Heart left ventricle (tissue), 16 donors: ENCODE measurements at regions not wholly inside any gene's neighbourhood (a gene's known extent, or its start where the extent isn't known, plus 50 kb on each side); places are given as distances from the start of the nearest gene placed in this dataset.
"Not testable (repeated sequence)": the region's sequence is repeated elsewhere in the genome, so short reads cannot be mapped to it uniquely, and the experiment has no call there.

ENCODE experiments used
- ATAC-seq, 4 donors: fragments of 200-7000 bp; cut with Tn5 transposase; one replicate each; pipeline ENCODE4 v1.9.1; 2020 to 2022; ENCODE audit warnings: moderate library complexity in 4 of 4, mild to moderate bottlenecking in 3 of 4, moderate number of reproducible peaks in 1 of 4
- DNase-seq, 5 donors: peaks; one replicate each; pipeline ENCODE4 v3.0.0-alpha.2; 2020
- H3K27ac ChIP-seq, 12 donors: fragments of 200-600 bp; sonication (generic) in 4 of 12; one replicate each; pipeline versions ENCODE4 v1.5.0 to v1.8.0; 2016 to 2022; ENCODE audit warnings: mild to moderate bottlenecking in 2 of 12
- H3K27me3 ChIP-seq, 9 donors: fragments of 200-600 bp; sonication (generic) in 2 of 9; one replicate each; pipeline versions ENCODE4 v1.5.1 to v1.8.0; 2016 to 2022; ENCODE audit warnings: mild to moderate bottlenecking in 3 of 9
- H3K36me3 ChIP-seq, 9 donors: fragments of 200-600 bp; sonication (generic) in 2 of 9; one replicate each; pipeline versions ENCODE4 v1.5.0 to v1.8.0; 2018 to 2022; ENCODE audit warnings: mild to moderate bottlenecking in 2 of 9
- H3K4me1 ChIP-seq, 12 donors: fragments of 200-600 bp; sonication (generic) in 4 of 12; one replicate each; pipeline versions ENCODE4 v1.5.0 to v1.8.0; 2016 to 2022; ENCODE audit warnings: mild to moderate bottlenecking in 3 of 12
- H3K4me3 ChIP-seq, 12 donors: fragments of 200-600 bp; sonication (generic) in 4 of 12; one replicate each; pipeline versions ENCODE4 v1.5.0 to v1.8.0; 2017 to 2022; ENCODE audit warnings: mild to moderate bottlenecking in 9 of 12, moderate library complexity in 4 of 12
- H3K9me3 ChIP-seq, 12 donors: fragments of 200-600 bp; sonication (generic) in 4 of 12; one replicate each; pipeline versions ENCODE4 v1.5.0 to v1.8.0; 2016 to 2022; ENCODE audit warnings: mild to moderate bottlenecking in 1 of 12
- POLR2A ChIP-seq, 2 donors: fragments of 450-650 bp; IDR thresholded peaks; one replicate each; pipeline ENCODE4 v1.6.1; 2017; ENCODE audit warnings: antibody characterized with exemption in 2 of 2, mild to moderate bottlenecking in 2 of 2, moderate library complexity in 2 of 2
- WGBS, 4 donors: extraction: QIAGEN DNeasy Blood & Tissue Kit in 2 of 4; methylation state at CpG; one replicate each; pipeline versions ENCODE4 v1.1.5 to v1.1.7; 2013 to 2018; 5-methylcytosine and 5-hydroxymethylcytosine counted together
- intact Hi-C, 10 donors: fragments of 100-400 bp; cut with DNase I; formaldehyde crosslinking; loops; one replicate each; pipeline versions ENCODE4 v1.11.1 to v1.14.2; 2022
- TF ChIP-seq, protein P1 (sequence below), 12 donors: fragments of 200-600 bp; sonication (generic) in 4 of 12; IDR thresholded peaks; one replicate each; pipeline versions ENCODE4 v1.5.0 to v1.8.0; 2018 to 2022; ENCODE audit warnings: antibody characterized with exemption in 12 of 12, mild to moderate bottlenecking in 5 of 12
- donor health status: ischemic (EF 13 %, LVEDD 7.1; RV severe dilation, severe dysfunction).
- donor health status: healthy with polysubstance abuse.
- donor health status: DM: no; HTN: yes; CAD: no.
- donor health status: DM: no; HTN: no; CAD: no.
- donor health status: ischemic (EF 25% LVEDD 6.9; RV normal size, moderate dysfunction).
- donor health status: ischemic (EF 25% LVEDD 5.7; RV mildly dilated, moderate dysfunction).
- donor health status: healthy.
- donor health status: DM: yes; HTN: yes; CAD: no.
- donor health status: ischemic (EF 35%, LVEDD 5.7; RV mildly dilated, moderate dysfunction).
- donor health status: nonischemic (EF 11% LVEDD 7.7; RV severe dilation, severe dysfunction).
- donor health status: DM: yes; HTN: yes; CAD: no.
- donor health status: PGD.
- donor health status: ischemic (EF 29% LVEDD 5.4; RV normal size, mild dysfunction).
- donor health status: nonischemic (EF 23%, LVEDD 6.1; RV moderate dilation, normal function).

GRCh38 chr13:24616514-24616913 lies 63.7 kb upstream of the ATP12A start:
- peaks cover 0 to 13% (median 0%) of the 10 kb centered on the region in 12 donors for H3K4me1 ChIP-seq
- H3K27me3 ChIP-seq: no peaks in the 10 kb centered on the region
- H3K27ac ChIP-seq: no peak overlapping the region
- TF ChIP-seq, protein P1, sequence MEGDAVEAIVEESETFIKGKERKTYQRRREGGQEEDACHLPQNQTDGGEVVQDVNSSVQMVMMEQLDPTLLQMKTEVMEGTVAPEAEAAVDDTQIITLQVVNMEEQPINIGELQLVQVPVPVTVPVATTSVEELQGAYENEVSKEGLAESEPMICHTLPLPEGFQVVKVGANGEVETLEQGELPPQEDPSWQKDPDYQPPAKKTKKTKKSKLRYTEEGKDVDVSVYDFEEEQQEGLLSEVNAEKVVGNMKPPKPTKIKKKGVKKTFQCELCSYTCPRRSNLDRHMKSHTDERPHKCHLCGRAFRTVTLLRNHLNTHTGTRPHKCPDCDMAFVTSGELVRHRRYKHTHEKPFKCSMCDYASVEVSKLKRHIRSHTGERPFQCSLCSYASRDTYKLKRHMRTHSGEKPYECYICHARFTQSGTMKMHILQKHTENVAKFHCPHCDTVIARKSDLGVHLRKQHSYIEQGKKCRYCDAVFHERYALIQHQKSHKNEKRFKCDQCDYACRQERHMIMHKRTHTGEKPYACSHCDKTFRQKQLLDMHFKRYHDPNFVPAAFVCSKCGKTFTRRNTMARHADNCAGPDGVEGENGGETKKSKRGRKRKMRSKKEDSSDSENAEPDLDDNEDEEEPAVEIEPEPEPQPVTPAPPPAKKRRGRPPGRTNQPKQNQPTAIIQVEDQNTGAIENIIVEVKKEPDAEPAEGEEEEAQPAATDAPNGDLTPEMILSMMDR (IDR thresholded peaks at IDR 0.05): no peak
- no peak for TF ChIP-seq POLR2A (IDR thresholded peaks at IDR 0.05)
- no peak for DNase-seq
- WGBS, 4 donors: 91 to 96% (median 93%) methylated on average over 4 of the region's 4 CpGs
- intact Hi-C loops: no loop called here
- H3K36me3 ChIP-seq: no peaks in the 10 kb centered on the region
- H3K9me3 ChIP-seq: no peaks in the 10 kb centered on the region
- no peak overlapping the region for H3K4me3 ChIP-seq
- ATAC-seq: no peak

DNA sequence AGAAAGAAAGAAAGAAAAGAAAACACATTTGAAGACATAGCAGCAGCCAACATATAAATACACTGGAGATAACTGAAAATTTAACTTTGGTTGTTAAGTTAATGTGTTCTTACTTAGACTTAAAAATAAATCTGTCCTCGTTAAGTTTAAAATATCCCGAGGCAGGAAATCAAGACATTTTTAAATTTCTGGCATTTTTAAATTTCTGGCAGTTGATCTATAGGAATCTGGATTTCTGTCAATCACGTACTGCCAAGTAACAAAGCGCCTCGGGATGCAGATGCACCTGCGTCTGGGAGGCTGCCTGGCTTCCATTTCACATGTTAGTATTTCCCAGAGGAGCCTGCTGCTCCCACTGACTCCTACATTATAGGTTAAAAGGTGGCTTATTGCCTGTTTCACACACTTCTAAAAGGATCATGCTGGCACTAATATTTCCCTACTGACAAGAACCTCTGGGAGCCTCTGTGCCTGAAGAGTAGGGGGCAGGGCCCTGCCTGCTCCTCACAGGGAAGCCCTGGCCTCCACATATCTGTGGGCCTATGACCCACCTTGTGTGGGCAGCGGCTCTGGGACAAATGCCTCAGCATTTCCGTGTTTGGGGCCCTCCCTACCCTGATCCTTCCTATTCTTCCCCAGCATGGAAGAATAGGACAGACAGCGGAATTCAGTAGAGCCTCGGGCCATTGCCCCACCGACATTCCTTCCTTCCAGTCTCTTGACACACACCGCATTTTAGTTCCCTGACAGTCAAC lies 62.8 kb upstream of the ATP12A start:
- no peak for ATAC-seq
- TF ChIP-seq, protein P1 (IDR thresholded peaks at IDR 0.05): no peak
- no peak for TF ChIP-seq POLR2A (IDR thresholded peaks at IDR 0.05)
- H3K4me3 ChIP-seq: no peak overlapping the region
- H3K4me1 ChIP-seq: peaks cover 0 to 13% (median 0%) of the 10 kb centered on the region in 12 donors
- no peaks in the 10 kb centered on the region for H3K9me3 ChIP-seq
- 81 to 88% (median 82%) methylated on average over 12 of the region's 12 CpGs for WGBS, 4 donors
- no peak for DNase-seq
- H3K27me3 ChIP-seq: no peaks in the 10 kb centered on the region
- no peaks in the 10 kb centered on the region for H3K36me3 ChIP-seq
- H3K27ac ChIP-seq: no peak overlapping the region
- intact Hi-C loops: no loop called here

DNA sequence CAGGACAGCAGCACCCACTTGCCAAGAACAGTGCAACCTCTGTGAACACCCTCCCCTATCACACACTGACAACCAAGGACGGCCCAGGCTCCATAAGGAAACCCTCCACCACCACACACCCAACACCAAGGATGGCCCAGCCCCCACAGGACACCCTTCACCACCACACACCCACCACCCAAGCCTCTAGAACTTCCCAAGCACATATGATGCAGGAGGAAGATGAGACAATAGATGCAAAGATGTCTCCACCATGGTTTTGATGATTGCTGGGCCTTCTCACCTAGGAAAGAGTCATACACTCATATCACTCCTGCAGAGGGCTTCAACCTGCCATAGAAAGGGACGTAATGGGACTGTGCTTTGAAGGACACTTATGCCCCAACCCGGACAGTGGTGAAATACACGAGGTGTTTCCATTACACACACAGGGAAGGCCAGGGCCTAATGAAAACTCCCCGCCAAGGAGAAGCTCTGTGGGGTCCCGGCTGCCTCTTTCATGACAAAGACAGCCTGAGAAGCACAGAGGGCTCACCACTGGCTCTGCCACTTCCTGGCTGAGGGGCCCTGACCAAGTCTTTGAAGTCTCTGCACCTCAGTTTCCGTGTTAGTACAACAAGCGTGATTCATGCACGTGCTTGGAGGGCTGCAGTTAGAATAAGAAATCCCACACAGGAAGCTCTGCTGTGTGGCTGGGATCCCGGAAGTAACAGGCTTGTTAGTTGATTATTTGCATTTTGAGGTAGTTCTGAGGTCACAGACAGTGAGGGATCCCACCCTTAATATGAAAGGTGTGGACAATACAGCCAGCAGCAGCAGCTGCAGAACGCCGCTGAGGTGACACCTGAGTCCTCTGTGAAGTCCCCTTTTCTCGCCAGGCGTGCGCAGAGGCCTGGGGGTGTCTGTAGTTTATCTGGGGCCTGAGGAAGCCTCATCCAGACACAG lies 61.9 kb upstream of the ATP12A start:
- no peak overlapping the region for H3K4me3 ChIP-seq
- WGBS, 4 donors: 74 to 84% (median 78%) methylated on average over 15 of the region's 15 CpGs
- H3K4me1 ChIP-seq: peaks cover 0 to 13% (median 0%) of the 10 kb centered on the region in 12 donors
- H3K27me3 ChIP-seq: no peaks in the 10 kb centered on the region
- ATAC-seq: no peak
- H3K27ac ChIP-seq: peak overlapping the region in 1 of 12 donors; percentile 67
- intact Hi-C loops: no loop called here
- H3K36me3 ChIP-seq: no peaks in the 10 kb centered on the region
- DNase-seq: no peak
- TF ChIP-seq POLR2A (IDR thresholded peaks at IDR 0.05): no peak
- TF ChIP-seq, protein P1 (IDR thresholded peaks at IDR 0.05): no peak
- no peaks in the 10 kb centered on the region for H3K9me3 ChIP-seq

DNA sequence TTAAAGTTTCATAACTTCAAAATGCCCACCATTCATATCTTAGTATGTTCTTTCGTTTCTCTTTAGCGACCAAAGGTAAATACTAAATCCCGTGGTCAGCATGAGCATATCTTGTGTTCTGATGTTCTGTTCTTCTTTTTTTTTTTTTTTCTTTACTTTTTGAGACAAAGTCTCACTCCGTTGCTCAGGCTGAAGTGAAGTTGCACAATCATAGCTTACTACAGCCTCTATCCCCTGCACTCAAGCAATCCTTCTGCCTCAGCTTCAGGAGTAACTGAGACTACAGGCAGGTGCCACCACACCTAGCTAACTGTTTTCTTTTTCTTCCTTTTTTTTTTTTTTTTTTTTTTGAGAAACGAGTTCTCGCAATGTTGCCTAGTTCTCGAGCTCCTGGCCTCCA lies 60.9 kb upstream of the ATP12A start:
- intact Hi-C loops: no loop called here
- ATAC-seq: no peak
- no peaks in the 10 kb centered on the region for H3K9me3 ChIP-seq
- 87 to 91% (median 88%) methylated on average over 7 of the region's 7 CpGs for WGBS, 4 donors
- H3K4me3 ChIP-seq: no peak overlapping the region
- TF ChIP-seq POLR2A (IDR thresholded peaks at IDR 0.05): no peak
- TF ChIP-seq, protein P1 (IDR thresholded peaks at IDR 0.05): no peak
- peaks cover 0 to 13% (median 0%) of the 10 kb centered on the region in 12 donors for H3K4me1 ChIP-seq
- DNase-seq: no peak
- H3K27me3 ChIP-seq: no peaks in the 10 kb centered on the region
- peak overlapping the region in 1 of 12 donors; percentile 67 for H3K27ac ChIP-seq
- H3K36me3 ChIP-seq: no peaks in the 10 kb centered on the region

GRCh38 chr13:24622481-24623148 lies 57.6 kb upstream of the ATP12A start:
- WGBS, 4 donors: 90 to 96% (median 94%) methylated on average over 8 of the region's 8 CpGs
- H3K4me3 ChIP-seq, H3K9me3 ChIP-seq, H3K27ac ChIP-seq, H3K27me3 ChIP-seq, H3K36me3 ChIP-seq, ATAC-seq, DNase-seq, intact Hi-C loops: not testable (repeated sequence)
- H3K4me1 ChIP-seq: peaks cover 0 to 36% (median 0%) of the 10 kb centered on the region in 12 donors
